HG02884 (cell line): ENCODE measurements at regions not wholly inside any gene's neighbourhood (a gene's known extent, or its start where the extent isn't known, plus 50 kb on each side); places are given as distances from the start of the nearest gene placed in this dataset.

Experiments
- ATAC-seq: cut with Tn5 transposase; IDR thresholded peaks from one replicate; pipeline ENCODE4 v1.9.1; 2021; ENCODE audit warnings: mild to moderate bottlenecking, moderate library complexity; ENCODE audit not compliant: unreplicated experiment

- ATAC-seq = no peak
Measured at GRCh38 chr22:46087816-46088277, 62.5 kb upstream of the PPARA start.

GRCh38 chr22:46088541-46089311 lies 61.6 kb upstream of the PPARA start:
- ATAC-seq = no peak

- ATAC-seq = no peak
Measured at GRCh38 chr22:46089426-46090035, 60.8 kb upstream of the PPARA start.

- no peak for ATAC-seq
Measured at GRCh38 chr22:46090036-46090591, 60.2 kb upstream of the PPARA start.

GRCh38 chr22:46090631-46091201 lies 59.6 kb upstream of the PPARA start:
- no peak for ATAC-seq

GRCh38 chr22:46091277-46091977 lies 58.9 kb upstream of the PPARA start:
- no peak for ATAC-seq

GRCh38 chr22:46092011-46092410 lies 58.3 kb upstream of the PPARA start:
- ATAC-seq = no peak

- ATAC-seq = no peak
Measured at GRCh38 chr22:46092670-46093410, 57.5 kb upstream of the PPARA start.

GRCh38 chr22:46093796-46094195 lies 56.5 kb upstream of the PPARA start:
- ATAC-seq = no peak

- no peak for ATAC-seq
Measured at GRCh38 chr22:46094676-46095075, 55.6 kb upstream of the PPARA start.

- no peak for ATAC-seq
Measured at GRCh38 chr22:46096051-46096450, 54.3 kb upstream of the PPARA start.

- no peak for ATAC-seq
Measured at GRCh38 chr22:46096706-46097230, 53.6 kb upstream of the PPARA start.

GRCh38 chr22:46097268-46097900 lies 52.9 kb upstream of the PPARA start:
- ATAC-seq = no peak

- ATAC-seq = no peak
Measured at GRCh38 chr22:46098525-46099475, 51.5 kb upstream of the PPARA start.

- ATAC-seq = no peak
Measured at GRCh38 chr22:46099740-46100139, 50.6 kb upstream of the PPARA start.

- no peak for ATAC-seq
Measured at GRCh38 chr22:46100401-46101105, 49.8 kb upstream of the PPARA start.
